Muscle of leg (tissue), 3 donors: ENCODE measurements at regions not wholly inside any gene's neighbourhood (a gene's known extent, or its start where the extent isn't known, plus 50 kb on each side); places are given as distances from the start of the nearest gene placed in this dataset.
A peak's percentile ranks its signal among the peaks of the same experiment; 100 is the strongest.

ENCODE experiments used
- DNase-seq: peaks from one replicate; pipeline ENCODE4 v3.0.0; 2013
- H3K27ac ChIP-seq: one replicate; pipeline ENCODE4 v1.5.1; 2013; ENCODE audit warnings: mild to moderate bottlenecking, low read length, control low read depth
- H3K27me3 ChIP-seq: one replicate; pipeline ENCODE4 v1.6.1; 2013; ENCODE audit warnings: low read length; ENCODE audit not compliant: control insufficient read depth, insufficient read depth
- H3K36me3 ChIP-seq: one replicate; pipeline ENCODE4 v1.6.1; 2013; ENCODE audit warnings: low read length; ENCODE audit not compliant: control insufficient read depth, insufficient read depth
- H3K4me1 ChIP-seq: one replicate; pipeline ENCODE4 v1.6.1; 2013; ENCODE audit warnings: low read length; ENCODE audit not compliant: control insufficient read depth, insufficient read depth
- H3K4me3 ChIP-seq: one replicate; pipeline ENCODE4 v1.5.1; 2013; ENCODE audit warnings: low read length, control low read depth
- H3K9me3 ChIP-seq: replicated peaks from 2 replicates; pipeline ENCODE4 v1.6.1; 2013; ENCODE audit warnings: low read depth, low read length; ENCODE audit not compliant: control insufficient read depth
- WGBS: methylation state at CpG from one replicate; pipeline ENCODE4 v1.1.5; 2013; ENCODE audit warnings: missing lambda C conversion rate; ENCODE audit not compliant: insufficient coverage; 5-methylcytosine and 5-hydroxymethylcytosine counted together

- peaks cover 4% of the 10 kb centered on the region for H3K27me3 ChIP-seq
- no peak overlapping the region for H3K4me3 ChIP-seq
- H3K36me3 ChIP-seq: no peaks in the 10 kb centered on the region
- no peak for DNase-seq
- WGBS: no CpG with 5 or more reads among the region's 2 CpGs
- no peaks in the 10 kb centered on the region for H3K9me3 ChIP-seq
- H3K27ac ChIP-seq: no peak overlapping the region
- H3K4me1 ChIP-seq: peaks cover 10% of the 10 kb centered on the region
Observed at GRCh38 chr18:39845106-39845505, 2109.9 kb upstream of the PIK3C3 start.

- Histone ChIP-seq H3K27me3 (peaks cover 4% of the 10 kb centered on the region), H3K4me1 (peaks cover 10% of the 10 kb centered on the region), H3K36me3 (no peaks in the 10 kb centered on the region), H3K27ac (no peak overlapping the region), H3K4me3 (no peak overlapping the region), H3K9me3 (no peaks in the 10 kb centered on the region)
- DNase-seq: no peak
- WGBS: no CpG with 5 or more reads among the region's 4 CpGs
Observed at GRCh38 chr18:39843546-39843945, 2111.5 kb upstream of the PIK3C3 start.

GRCh38 chr18:39842366-39842914 is 2112.6 kb upstream of the PIK3C3 start:
- WGBS: 58% methylated on average over 4 of the region's 9 CpGs

GRCh38 chr18:39841482-39842365 is 2113.3 kb upstream of the PIK3C3 start:
- Histone ChIP-seq H3K4me3 (peak overlapping the region; percentile 48), H3K4me1 (peaks cover 10% of the 10 kb centered on the region)

More at GRCh38 chr18:39842366-39842914, 2112.6 kb upstream of the PIK3C3 start:
- Histone ChIP-seq H3K27me3 (peaks cover 4% of the 10 kb centered on the region), H3K9me3 (no peaks in the 10 kb centered on the region), H3K4me3 (no peak overlapping the region), H3K27ac (no peak overlapping the region), H3K4me1 (peaks cover 10% of the 10 kb centered on the region), H3K36me3 (no peaks in the 10 kb centered on the region)
- no peak for DNase-seq

GRCh38 chr18:39840856-39841481 is 2114.1 kb upstream of the PIK3C3 start:
- Histone ChIP-seq H3K36me3 (no peaks in the 10 kb centered on the region), H3K4me1 (peaks cover 10% of the 10 kb centered on the region), H3K27me3 (peaks cover 4% of the 10 kb centered on the region), H3K4me3 (peak overlapping the region; percentile 48), H3K27ac (peak overlapping the region; percentile 59), H3K9me3 (no peaks in the 10 kb centered on the region)
- WGBS: 19% methylated on average over 6 of the region's 7 CpGs
- no peak for DNase-seq

More at GRCh38 chr18:39841482-39842365, 2113.3 kb upstream of the PIK3C3 start:
- H3K9me3 ChIP-seq: no peaks in the 10 kb centered on the region
- H3K27ac ChIP-seq: no peak overlapping the region
- no peaks in the 10 kb centered on the region for H3K36me3 ChIP-seq
- H3K27me3 ChIP-seq: peaks cover 4% of the 10 kb centered on the region
- WGBS: under 1% methylated on average over 39 of the region's 47 CpGs
- peak; percentile 87 for DNase-seq

- H3K4me3 ChIP-seq: no peak overlapping the region
- H3K4me1 ChIP-seq: peaks cover 10% of the 10 kb centered on the region
- WGBS: no CpG with 5 or more reads among the region's 3 CpGs
- H3K27ac ChIP-seq: peak overlapping the region; percentile 59
- no peaks in the 10 kb centered on the region for H3K36me3 ChIP-seq
- peak; percentile 79 for DNase-seq
- H3K27me3 ChIP-seq: peaks cover 4% of the 10 kb centered on the region
- H3K9me3 ChIP-seq: no peaks in the 10 kb centered on the region
Observed at GRCh38 chr18:39840406-39840805, 2114.6 kb upstream of the PIK3C3 start.

GRCh38 chr18:39839782-39840181 is 2115.3 kb upstream of the PIK3C3 start:
- no peaks in the 10 kb centered on the region for H3K36me3 ChIP-seq
- DNase-seq: no peak
- H3K4me1 ChIP-seq: peaks cover 10% of the 10 kb centered on the region
- H3K27me3 ChIP-seq: peaks cover 4% of the 10 kb centered on the region
- no peaks in the 10 kb centered on the region for H3K9me3 ChIP-seq
- H3K27ac ChIP-seq: no peak overlapping the region
- WGBS: 77% methylated on average over 1 of the region's 4 CpGs
- no peak overlapping the region for H3K4me3 ChIP-seq

- no peaks in the 10 kb centered on the region for H3K9me3 ChIP-seq
- DNase-seq: no peak
- 86% methylated on average over 2 of the region's 3 CpGs for WGBS
- H3K4me1 ChIP-seq: peaks cover 10% of the 10 kb centered on the region
- H3K4me3 ChIP-seq: no peak overlapping the region
- H3K36me3 ChIP-seq: no peaks in the 10 kb centered on the region
- H3K27ac ChIP-seq: no peak overlapping the region
- peaks cover 4% of the 10 kb centered on the region for H3K27me3 ChIP-seq
Observed at GRCh38 chr18:39838831-39839230, 2116.2 kb upstream of the PIK3C3 start.

GRCh38 chr18:39835303-39836030 is 2119.6 kb upstream of the PIK3C3 start:
- no peak overlapping the region for H3K4me3 ChIP-seq
- no peaks in the 10 kb centered on the region for H3K27me3 ChIP-seq
- no peaks in the 10 kb centered on the region for H3K4me1 ChIP-seq
- no peak for DNase-seq
- WGBS: 80% methylated on average over 1 of the region's 4 CpGs
- no peaks in the 10 kb centered on the region for H3K9me3 ChIP-seq
- H3K27ac ChIP-seq: no peak overlapping the region
- H3K36me3 ChIP-seq: no peaks in the 10 kb centered on the region

- no peaks in the 10 kb centered on the region for H3K4me1 ChIP-seq
- 70% methylated on average over 1 of the region's 4 CpGs for WGBS
- no peak overlapping the region for H3K4me3 ChIP-seq
- H3K27me3 ChIP-seq: no peaks in the 10 kb centered on the region
- H3K36me3 ChIP-seq: no peaks in the 10 kb centered on the region
- no peak overlapping the region for H3K27ac ChIP-seq
- no peaks in the 10 kb centered on the region for H3K9me3 ChIP-seq
- no peak for DNase-seq
Observed at GRCh38 chr18:39834636-39835035, 2120.4 kb upstream of the PIK3C3 start.
